Stimulated activated effector memory CD8-positive, alpha-beta T cell treated with anti-CD3 and anti-CD28 coated beads, Interleukin-12 subunit alpha, Interleukin-12 subunit beta, amount 100 ng/mL, for 72 hours (primary cell): ENCODE measurements at regions not wholly inside any gene's neighbourhood (a gene's known extent, or its start where the extent isn't known, plus 50 kb on each side); places are given as distances from the start of the nearest gene placed in this dataset.
A peak's percentile ranks its signal among the peaks of the same experiment; 100 is the strongest.

Experiments used
- ATAC-seq: fragments of 150-1000 bp; cut with Tn5 transposase; 2 replicates; pipeline ENCODE4 v1.10.0; 2021
- DNase-seq, 2 donors: peaks; one replicate each; pipeline ENCODE4 v3.0.0; 2021 to 2022; ENCODE audit warnings: low spot score in 2 of 2
- H3K27ac Mint-ChIP-seq: one replicate; pipeline ENCODE4 v1.8.0; 2022; ENCODE audit warnings: mild to moderate bottlenecking, mixed read lengths
- H3K36me3 Mint-ChIP-seq: one replicate; pipeline ENCODE4 v1.8.0; 2022; ENCODE audit warnings: mild to moderate bottlenecking, mixed read lengths
- H3K4me1 Mint-ChIP-seq: one replicate; pipeline ENCODE4 v1.8.0; 2022; ENCODE audit warnings: mixed read lengths
- H3K4me3 Mint-ChIP-seq: one replicate; pipeline ENCODE4 v1.8.0; 2022; ENCODE audit warnings: mild to moderate bottlenecking, mixed read lengths
- H3K9me3 Mint-ChIP-seq: one replicate; pipeline ENCODE4 v1.8.0; 2022; ENCODE audit warnings: mixed read lengths

DNA sequence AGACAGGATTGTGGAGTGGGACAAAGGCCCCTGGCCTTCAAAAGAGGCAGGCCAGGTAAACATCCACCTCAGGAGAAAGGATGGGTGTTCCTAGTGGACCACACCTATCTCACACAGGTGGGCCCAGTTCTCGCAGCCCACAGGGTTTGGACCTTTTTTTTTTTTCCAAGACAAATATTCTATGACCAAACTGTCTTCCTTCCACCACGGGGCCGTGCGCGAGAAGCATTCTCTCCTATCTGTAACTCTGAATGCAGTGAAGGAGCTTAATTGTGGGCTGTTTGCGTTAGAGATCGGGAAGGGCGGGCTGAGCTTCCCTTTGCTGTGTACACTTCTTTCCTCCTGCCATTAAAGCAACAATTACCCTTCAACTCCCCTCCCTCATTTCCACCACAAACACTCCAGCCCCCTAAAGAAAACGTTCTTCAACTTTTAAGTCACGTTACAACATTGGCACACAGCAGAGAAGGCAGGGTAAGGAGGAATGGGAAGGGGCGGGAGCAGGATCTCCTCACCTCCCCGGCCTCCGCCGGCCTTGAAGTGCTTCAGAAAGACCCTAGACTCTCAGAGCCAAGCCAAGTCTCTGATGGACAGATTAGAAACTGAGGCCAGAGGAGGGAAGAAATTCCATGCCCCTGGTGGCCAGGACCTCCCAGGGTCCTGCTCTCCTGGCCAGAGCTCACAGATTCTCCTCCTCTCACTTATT is 238.4 kb downstream of the BUD13 start:
- ATAC-seq = no peak
- DNase-seq = no peak
- Mint-ChIP-seq H3K36me3 (no peaks in the 10 kb centered on the region), H3K9me3 (no peaks in the 10 kb centered on the region), H3K4me1 (no peaks in the 10 kb centered on the region), H3K4me3 (no peak overlapping the region), H3K27ac (no peak overlapping the region)

DNA sequence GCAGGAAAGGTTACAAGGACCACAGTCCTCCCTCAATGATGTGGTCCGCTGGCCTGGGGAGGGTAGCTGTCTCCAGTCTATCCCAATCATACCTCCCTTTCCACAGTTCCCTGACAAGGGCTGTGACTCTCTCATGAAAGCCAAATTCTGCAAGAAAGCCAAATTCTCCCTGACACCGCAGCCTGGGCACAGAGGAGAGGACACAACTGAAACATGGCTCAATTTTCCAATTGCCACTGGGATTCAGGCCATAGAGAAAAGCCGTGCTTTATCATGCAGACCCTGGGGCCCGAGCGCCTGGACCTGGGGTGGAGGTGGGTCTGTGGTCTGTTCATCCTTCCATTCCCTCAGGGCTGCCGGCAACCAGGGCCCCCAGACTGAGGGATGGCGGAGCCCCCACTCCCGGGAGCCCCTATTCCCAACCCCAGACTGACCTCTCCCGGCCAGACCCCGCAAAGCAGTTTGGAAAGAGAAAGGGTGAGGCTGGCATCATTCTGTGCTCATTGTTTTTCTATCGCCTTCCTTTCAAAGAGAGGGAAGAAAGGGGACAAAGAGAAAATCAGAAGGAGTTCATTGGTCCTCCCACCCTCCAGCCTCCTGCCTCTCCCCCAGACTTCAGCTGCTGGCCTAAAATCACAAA is 239.5 kb downstream of the BUD13 start:
- H3K27ac Mint-ChIP-seq = no peak overlapping the region
- ATAC-seq (no peak), DNase-seq (no peak)
- no peak overlapping the region for H3K4me3 Mint-ChIP-seq
- H3K4me1 Mint-ChIP-seq = no peaks in the 10 kb centered on the region
- no peaks in the 10 kb centered on the region for H3K9me3 Mint-ChIP-seq
- H3K36me3 Mint-ChIP-seq = no peaks in the 10 kb centered on the region

DNA sequence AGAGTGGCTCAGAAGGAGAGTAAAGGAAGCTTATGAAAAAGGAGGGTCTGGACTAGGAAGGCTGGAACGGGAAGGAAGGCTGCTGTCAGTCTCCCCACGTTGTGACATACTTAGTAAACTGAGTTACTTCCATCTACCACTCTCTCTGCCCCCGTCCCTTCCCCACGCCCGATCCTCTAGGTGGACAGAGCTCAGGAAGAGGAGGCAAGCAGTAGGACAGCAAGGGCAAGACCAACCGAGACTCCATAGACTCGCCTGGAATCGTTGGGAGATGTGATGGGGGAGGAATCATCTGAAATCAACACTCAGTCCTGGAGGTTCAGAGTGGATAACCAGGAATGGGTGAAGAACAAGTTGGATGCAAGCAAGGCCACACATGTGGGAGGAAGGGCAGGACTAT is 240.7 kb downstream of the BUD13 start:
- no peak overlapping the region for H3K27ac Mint-ChIP-seq
- no peak overlapping the region for H3K4me3 Mint-ChIP-seq
- no peaks in the 10 kb centered on the region for H3K36me3 Mint-ChIP-seq
- no peaks in the 10 kb centered on the region for H3K9me3 Mint-ChIP-seq
- ATAC-seq (no peak), DNase-seq (no peak)
- no peaks in the 10 kb centered on the region for H3K4me1 Mint-ChIP-seq

DNA sequence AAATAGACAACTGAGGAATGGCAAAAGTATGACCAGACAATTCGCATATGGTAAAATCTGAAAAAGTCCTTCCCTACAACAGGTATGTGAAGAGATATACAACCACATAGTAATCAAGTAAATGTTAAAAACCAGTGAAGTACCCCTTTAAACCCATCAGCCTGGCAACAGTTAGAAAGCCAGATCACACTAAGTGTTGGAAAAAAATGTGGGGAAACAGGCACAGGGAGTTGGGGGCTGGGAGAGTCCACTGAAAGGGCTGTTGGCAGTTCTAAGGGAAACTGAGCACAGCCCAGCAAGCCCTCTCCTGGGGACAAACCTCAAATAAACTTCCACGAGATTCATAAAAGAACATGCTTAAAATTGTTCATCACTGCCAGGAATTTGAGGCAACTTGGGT is 242.1 kb downstream of the BUD13 start:
- Mint-ChIP-seq H3K4me1 (no peaks in the 10 kb centered on the region), H3K36me3 (no peaks in the 10 kb centered on the region), H3K4me3 (no peak overlapping the region), H3K9me3 (no peaks in the 10 kb centered on the region), H3K27ac (no peak overlapping the region)
- ATAC-seq (no peak), DNase-seq (no peak)

DNA sequence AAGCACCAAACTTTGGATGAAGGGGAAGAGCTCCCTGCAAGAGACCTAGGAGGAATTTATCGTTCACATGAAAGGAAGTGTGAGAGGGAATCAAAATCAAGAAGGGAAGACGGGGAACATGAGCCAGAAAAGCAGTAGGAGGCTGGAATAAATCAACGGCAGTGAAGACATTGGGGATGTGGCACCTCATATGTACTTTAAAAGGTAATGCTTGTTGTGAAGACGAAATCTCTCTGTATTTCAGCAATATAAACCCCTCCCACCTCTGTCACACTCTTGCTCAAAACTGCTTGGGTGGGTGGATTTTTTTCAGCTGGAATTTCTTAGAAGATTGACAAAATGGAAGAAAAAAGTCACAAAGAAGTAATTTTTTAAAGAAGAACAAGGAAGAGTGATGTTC is 243.5 kb downstream of the BUD13 start:
- Mint-ChIP-seq H3K4me1 (no peaks in the 10 kb centered on the region), H3K4me3 (no peak overlapping the region), H3K27ac (no peak overlapping the region), H3K36me3 (no peaks in the 10 kb centered on the region), H3K9me3 (no peaks in the 10 kb centered on the region)
- ATAC-seq = no peak
- no peak for DNase-seq

DNA sequence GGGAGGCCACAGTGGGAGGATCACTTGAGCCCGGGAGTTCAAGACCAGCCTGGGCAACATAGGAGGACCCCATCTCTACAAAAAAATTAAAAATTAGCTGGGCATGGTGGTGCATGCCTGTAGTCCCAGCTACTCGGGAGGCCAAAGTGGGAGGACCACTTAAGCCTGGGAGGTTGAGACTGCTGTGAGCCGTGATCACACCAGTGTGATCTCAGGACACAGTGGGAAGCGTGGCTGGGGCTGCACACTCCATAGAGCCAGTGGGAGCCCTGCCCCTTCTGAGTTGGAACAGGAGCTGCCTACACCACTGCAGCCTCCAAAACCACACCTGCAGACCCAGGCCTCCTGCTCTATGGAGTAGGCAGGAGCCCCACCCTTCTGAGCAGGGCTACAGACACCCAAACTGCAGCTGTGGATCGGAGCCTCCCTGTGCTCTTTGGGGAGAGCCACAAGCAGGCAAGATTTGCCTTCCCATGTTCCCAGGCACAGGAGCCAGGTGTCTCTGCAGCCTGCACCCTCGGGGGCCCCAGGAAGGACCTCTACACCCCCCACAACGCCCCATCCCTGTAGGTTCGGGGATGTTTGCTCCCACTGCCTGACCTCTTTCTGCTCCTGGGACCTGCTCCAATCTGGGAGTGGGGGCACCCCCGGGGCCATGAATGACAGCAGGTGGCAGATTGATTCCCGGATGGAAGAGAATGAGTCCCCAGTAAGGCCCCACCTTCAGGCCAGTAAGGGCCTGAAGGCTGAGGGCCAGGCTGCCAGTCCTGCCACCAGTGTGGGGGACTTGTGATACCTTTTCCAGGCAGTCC is 245.4 kb downstream of the BUD13 start:
- H3K4me1 Mint-ChIP-seq = no peaks in the 10 kb centered on the region
- no peaks in the 10 kb centered on the region for H3K36me3 Mint-ChIP-seq
- DNase-seq (no peak), ATAC-seq (peak; percentile 36)
- no peak overlapping the region for H3K4me3 Mint-ChIP-seq
- H3K27ac Mint-ChIP-seq = no peak overlapping the region
- H3K9me3 Mint-ChIP-seq = no peaks in the 10 kb centered on the region

DNA sequence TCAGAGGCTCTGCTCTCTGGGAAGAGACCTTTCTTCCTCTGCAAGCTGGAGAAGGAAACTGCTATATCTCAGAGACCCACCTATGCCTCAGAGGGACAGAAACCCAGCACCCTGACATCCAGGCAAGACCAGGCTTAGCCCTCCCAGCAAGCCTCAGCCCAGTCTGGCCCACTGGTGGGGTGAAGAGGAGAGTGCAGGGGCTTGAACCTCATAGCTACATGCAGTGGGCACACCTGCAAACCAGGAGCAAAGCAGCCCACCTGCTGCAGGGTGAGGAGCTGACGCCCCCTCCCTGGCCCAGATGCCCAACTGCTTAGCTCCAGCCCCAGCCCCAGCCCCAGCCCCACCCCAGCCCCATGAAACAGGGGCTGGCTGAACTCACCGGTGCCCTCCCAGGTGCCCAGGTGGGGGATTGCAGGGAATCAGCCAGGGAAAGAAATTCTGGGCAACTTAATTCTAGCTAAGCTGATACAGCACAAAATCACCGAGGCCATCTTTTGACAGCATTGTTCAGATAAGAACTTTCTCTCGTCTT is 246.8 kb downstream of the BUD13 start:
- no peak overlapping the region for H3K4me3 Mint-ChIP-seq
- DNase-seq (no peak), ATAC-seq (peak; percentile 28)
- no peak overlapping the region for H3K27ac Mint-ChIP-seq
- no peaks in the 10 kb centered on the region for H3K4me1 Mint-ChIP-seq
- H3K36me3 Mint-ChIP-seq = no peaks in the 10 kb centered on the region
- H3K9me3 Mint-ChIP-seq = no peaks in the 10 kb centered on the region

DNA sequence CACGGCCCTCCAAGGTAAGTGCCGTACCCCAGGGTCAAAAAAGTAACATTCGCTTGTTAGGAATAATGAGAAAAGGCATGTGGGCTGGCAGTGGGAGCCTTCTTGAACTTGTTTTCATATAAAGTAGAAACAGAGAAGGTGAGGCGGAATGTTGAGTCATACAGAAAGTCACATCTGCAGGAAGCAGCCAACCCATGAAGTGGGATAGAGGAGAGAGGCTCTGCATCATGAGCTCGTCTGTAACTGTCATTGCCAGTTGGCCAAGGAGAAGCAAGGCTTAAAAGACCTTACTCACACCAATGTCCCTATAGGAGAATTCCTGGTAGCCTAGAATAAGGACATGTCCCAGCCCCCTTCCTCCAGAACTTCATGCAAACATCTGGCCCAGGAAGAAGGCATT is 253.3 kb downstream of the BUD13 start:
- H3K4me3 Mint-ChIP-seq = no peak overlapping the region
- H3K36me3 Mint-ChIP-seq = no peaks in the 10 kb centered on the region
- H3K9me3 Mint-ChIP-seq = no peaks in the 10 kb centered on the region
- H3K27ac Mint-ChIP-seq = no peak overlapping the region
- DNase-seq (no peak), ATAC-seq (no peak)
- H3K4me1 Mint-ChIP-seq = no peaks in the 10 kb centered on the region

DNA sequence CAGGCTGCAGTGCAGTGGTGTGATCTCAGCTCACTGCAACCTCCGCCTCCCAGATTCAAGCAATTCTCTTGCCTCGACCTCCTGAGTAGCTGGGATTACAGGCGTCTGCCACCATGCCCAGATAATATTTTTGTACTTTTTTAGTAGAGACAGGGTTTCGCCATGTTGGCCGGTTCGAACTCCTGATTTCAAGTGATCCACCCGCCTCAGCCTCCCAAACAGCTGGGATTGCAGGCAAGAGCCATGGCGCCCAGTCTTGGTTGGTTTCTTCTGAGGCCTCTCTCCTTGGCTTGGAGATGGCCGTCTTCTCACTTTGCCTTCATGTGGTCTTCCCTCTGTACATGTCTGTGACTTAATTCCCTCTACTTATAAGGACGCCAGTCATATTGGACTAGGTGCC is 254.6 kb downstream of the BUD13 start:
- ATAC-seq = no peak
- Mint-ChIP-seq H3K9me3 (no peaks in the 10 kb centered on the region), H3K36me3 (no peaks in the 10 kb centered on the region), H3K27ac (no peak overlapping the region), H3K4me3 (no peak overlapping the region), H3K4me1 (no peaks in the 10 kb centered on the region)
- no peak for DNase-seq

DNA sequence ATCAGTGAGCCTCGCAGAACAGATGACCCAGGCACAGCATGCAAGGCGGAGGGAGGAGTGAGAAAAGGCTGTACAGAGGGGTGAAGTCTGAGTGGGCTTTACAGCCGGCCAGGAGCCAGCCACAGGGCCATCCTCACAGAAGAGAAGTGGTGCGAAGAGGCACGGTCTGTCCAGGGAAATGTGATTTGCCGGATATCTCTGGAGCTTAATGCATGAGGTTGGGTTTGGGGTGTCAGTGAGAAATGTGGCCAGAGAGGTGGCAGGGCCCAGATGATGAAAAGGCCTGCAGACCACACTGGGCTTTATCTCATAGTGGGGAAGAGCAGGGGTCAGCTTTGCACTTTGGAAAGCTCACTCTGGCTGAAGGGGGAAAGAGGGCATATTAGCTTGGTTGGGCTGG is 255.2 kb downstream of the BUD13 start:
- H3K27ac Mint-ChIP-seq = no peak overlapping the region
- H3K4me3 Mint-ChIP-seq = no peak overlapping the region
- no peaks in the 10 kb centered on the region for H3K9me3 Mint-ChIP-seq
- H3K36me3 Mint-ChIP-seq = no peaks in the 10 kb centered on the region
- no peaks in the 10 kb centered on the region for H3K4me1 Mint-ChIP-seq
- ATAC-seq (no peak), DNase-seq (no peak)

DNA sequence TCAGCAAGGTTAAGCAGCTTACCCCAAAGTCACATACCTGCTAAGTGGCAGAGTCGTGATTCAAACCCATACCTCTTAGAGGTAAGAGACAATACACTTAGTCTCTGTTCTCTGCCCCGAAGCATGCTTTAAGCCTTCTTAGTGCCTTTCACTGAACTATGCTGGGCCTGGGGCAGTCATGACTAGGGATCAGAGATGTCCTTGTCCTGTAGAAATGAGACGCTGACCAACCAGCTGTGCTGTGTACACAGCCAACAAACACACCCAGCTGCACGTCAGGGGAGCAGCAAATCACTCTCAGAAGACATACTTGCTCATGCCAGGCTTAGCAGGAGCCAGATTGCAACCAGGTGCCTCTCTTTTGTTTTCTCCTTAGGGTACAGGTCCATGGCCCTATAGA is 255.7 kb downstream of the BUD13 start:
- Mint-ChIP-seq H3K27ac (no peak overlapping the region), H3K4me1 (no peaks in the 10 kb centered on the region), H3K9me3 (no peaks in the 10 kb centered on the region), H3K4me3 (no peak overlapping the region), H3K36me3 (no peaks in the 10 kb centered on the region)
- ATAC-seq (no peak), DNase-seq (no peak)

DNA sequence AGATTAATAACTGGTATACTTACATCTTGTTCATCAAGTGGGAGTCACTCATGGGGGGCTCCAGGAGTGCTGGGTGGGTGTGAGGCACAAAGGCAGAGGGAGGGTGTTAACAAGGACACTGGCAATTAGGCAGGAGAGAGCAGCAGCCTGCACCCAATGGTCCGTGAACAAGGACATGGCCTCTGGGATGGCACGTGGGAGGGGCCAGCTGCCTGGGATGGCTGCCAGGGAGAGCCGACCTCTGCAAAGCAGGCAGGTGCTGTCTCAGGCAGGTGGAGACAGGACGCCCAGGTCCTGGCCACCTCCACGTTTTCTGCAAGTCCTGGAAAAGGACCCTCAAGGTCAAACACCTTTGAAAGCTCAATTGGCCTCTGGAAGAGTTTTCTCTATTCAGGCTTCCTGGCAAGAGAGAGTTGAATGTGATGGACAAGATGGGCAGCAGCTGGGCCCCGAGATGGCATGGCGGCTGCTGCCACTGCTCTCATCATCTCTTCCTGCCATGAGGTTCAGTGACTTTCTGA is 257.1 kb downstream of the BUD13 start:
- DNase-seq = no peak
- ATAC-seq = no peak
- H3K9me3 Mint-ChIP-seq = no peaks in the 10 kb centered on the region
- no peaks in the 10 kb centered on the region for H3K36me3 Mint-ChIP-seq
- H3K4me3 Mint-ChIP-seq = no peak overlapping the region
- no peaks in the 10 kb centered on the region for H3K4me1 Mint-ChIP-seq
- H3K27ac Mint-ChIP-seq = no peak overlapping the region

DNA sequence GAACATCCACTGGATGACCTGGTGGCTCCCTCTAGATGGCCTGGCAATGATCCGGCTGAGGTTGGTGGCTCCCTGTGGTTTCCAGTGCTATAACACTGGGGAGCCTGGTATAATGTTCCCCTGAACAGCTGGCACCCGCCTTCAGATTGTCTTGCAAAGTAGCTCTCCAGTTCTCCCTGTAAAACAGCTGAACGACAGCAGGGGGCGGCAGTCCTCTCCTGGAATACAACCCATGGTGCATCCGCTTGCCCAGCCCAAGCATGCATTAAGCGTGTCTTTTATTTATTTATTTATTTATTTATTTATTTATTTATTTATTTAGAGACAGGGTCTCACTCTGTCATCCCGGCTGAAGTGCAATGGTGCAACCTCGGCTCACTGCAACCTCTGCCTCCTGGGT is 258.9 kb downstream of the BUD13 start:
- H3K4me1 Mint-ChIP-seq = no peaks in the 10 kb centered on the region
- ATAC-seq = no peak
- H3K9me3 Mint-ChIP-seq = no peaks in the 10 kb centered on the region
- no peak overlapping the region for H3K4me3 Mint-ChIP-seq
- no peak overlapping the region for H3K27ac Mint-ChIP-seq
- H3K36me3 Mint-ChIP-seq = no peaks in the 10 kb centered on the region
- DNase-seq = no peak

DNA sequence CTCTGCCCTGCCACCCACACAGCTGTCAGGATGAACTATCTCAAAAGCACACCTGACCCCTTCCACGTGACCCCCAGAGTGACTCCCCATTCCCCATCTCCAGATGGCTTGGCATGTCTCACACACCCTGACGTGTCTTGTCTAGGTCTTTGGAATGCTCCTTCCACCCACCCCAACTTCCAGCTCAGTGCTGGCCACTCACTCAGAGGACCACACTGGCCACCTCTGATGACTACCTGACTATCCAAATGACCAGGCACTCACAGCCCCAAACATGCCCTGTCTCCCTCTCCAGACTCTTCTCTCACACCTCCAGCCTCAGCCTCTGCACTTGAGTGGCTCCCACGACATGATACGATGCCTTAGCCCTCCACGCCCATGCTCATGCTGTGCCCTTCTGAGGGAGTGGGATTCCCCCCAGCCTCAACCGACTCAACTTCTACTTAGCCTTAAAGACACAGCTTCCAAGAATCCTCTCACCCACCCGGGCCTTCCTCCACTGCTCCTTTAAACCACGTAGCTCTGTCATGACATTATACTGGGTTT is 259.4 kb downstream of the BUD13 start:
- Mint-ChIP-seq H3K4me3 (no peak overlapping the region), H3K4me1 (no peaks in the 10 kb centered on the region), H3K9me3 (no peaks in the 10 kb centered on the region), H3K27ac (no peak overlapping the region), H3K36me3 (no peaks in the 10 kb centered on the region)
- ATAC-seq (no peak), DNase-seq (no peak)

DNA sequence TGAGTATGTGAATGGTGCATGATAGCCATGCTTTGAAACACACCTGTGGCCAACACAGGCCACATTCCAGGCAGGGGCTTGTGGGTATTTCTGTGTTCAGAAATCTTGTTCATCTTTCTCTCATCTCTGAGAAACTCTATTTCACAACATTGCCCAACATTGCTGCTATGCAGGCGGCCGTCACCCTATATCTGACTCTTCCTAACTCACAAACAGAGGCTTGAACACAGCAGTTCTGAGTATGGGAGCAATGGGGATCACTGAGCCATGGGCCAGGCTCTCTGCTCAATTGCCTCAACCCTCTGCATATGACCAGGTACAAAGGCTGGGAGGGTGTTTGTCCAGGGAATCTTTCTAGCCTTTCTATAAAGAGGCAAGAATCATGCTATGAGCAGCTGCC is 259.9 kb downstream of the BUD13 start:
- DNase-seq (no peak), ATAC-seq (no peak)
- Mint-ChIP-seq H3K36me3 (no peaks in the 10 kb centered on the region), H3K4me1 (no peaks in the 10 kb centered on the region), H3K4me3 (no peak overlapping the region), H3K9me3 (no peaks in the 10 kb centered on the region), H3K27ac (no peak overlapping the region)
